OCI-LY3 (cell line): ENCODE measurements at regions not wholly inside any gene's neighbourhood (a gene's known extent, or its start where the extent isn't known, plus 50 kb on each side); places are given as distances from the start of the nearest gene placed in this dataset.

Experiments used
- H2AFZ ChIP-seq: fragments of 200-600, 300-600 bp; shearing (Covaris generic); 2 replicates; pipeline ENCODE4 v1.6.0; 2014; ENCODE audit warnings: antibody characterized with exemption, low read depth, low read length
- H3K27ac ChIP-seq: fragments of 200-600, 300-600 bp; sonication (generic); 2 replicates; pipeline ENCODE4 v1.5.1; 2014; ENCODE audit warnings: mild to moderate bottlenecking, low read length, moderate library complexity, mixed read lengths
- H3K27me3 ChIP-seq: fragments of 200-600, 300-600 bp; sonication (generic); 2 replicates; pipeline ENCODE4 v1.6.1; 2014; ENCODE audit warnings: low read depth, low read length, mixed read lengths
- H3K36me3 ChIP-seq: fragments of 200-600, 300-600 bp; sonication (generic); replicated peaks from 2 replicates; pipeline ENCODE3; 2014; ENCODE audit warnings: low read depth, low read length, mixed read lengths
- H3K4me1 ChIP-seq: fragments of 300-600, 200-600 bp; sonication (generic); 2 replicates; pipeline ENCODE4 v1.6.1; 2014; ENCODE audit warnings: low read length, mixed read lengths
- H3K4me2 ChIP-seq: fragments of 200-600, 300-600 bp; sonication (generic); 2 replicates; pipeline ENCODE4 v1.6.1; 2014; ENCODE audit warnings: low read length, mixed read lengths
- H3K4me3 ChIP-seq: fragments of 300-600, 200-600 bp; sonication (generic); 2 replicates; pipeline ENCODE4 v1.5.1; 2014; ENCODE audit warnings: antibody characterized with exemption, mild to moderate bottlenecking, low read length, moderate library complexity
- H3K79me2 ChIP-seq: fragments of 300-600, 200-600 bp; shearing (Covaris generic); 2 replicates; pipeline ENCODE4 v1.6.1; 2014; ENCODE audit warnings: mild to moderate bottlenecking, low read length, mixed read lengths
- H3K9ac ChIP-seq: fragments of 300-600, 200-600 bp; shearing (Covaris generic); 2 replicates; pipeline ENCODE4 v1.6.0; 2014; ENCODE audit warnings: mild to moderate bottlenecking, low read length, moderate library complexity
- H3K9me3 ChIP-seq: fragments of 200-600, 300-600 bp; shearing (Covaris generic); 2 replicates; pipeline ENCODE4 v1.6.1; 2014; ENCODE audit warnings: low read length, mixed read lengths; ENCODE audit not compliant: insufficient read depth
- H4K20me1 ChIP-seq: fragments of 200-600, 300-600 bp; sonication (generic); 2 replicates; pipeline ENCODE4 v1.6.1; 2016; ENCODE audit warnings: low read length, mixed read lengths; ENCODE audit not compliant: insufficient read depth
- EZH2phosphoT487 ChIP-seq: fragments of 200-600 bp; shearing (Covaris generic); IDR thresholded peaks from 2 replicates; pipeline ENCODE4 v1.6.1; 2018; ENCODE audit warnings: antibody characterized with exemption, mixed run types, low read depth
- TF ChIP-seq, protein P1 (sequence below): fragments of 200-600, 300-600 bp; sonication (generic); IDR thresholded peaks from 2 replicates; pipeline ENCODE4 v1.5.1; 2014; ENCODE audit warnings: antibody characterized with exemption, low read length, low read depth

DNA sequence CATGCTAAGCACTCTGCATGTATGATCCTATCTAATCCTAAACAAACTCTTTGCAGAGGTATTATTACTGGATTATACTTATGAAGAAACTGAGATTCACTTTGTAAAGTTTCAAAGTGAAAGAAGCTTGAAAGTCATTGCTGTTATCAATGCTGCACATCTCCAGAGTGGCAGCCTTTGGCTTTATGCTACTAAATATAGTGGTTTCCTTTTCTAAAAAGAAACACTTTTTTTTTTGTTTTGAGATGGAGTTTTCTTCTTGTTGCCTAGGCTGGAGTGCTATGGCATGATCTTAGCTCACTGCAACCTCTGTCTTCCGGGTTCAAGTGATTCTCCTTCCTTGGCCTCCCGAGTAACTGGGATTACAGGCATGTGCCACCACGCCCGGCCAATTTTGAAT lies 114.9 kb upstream of the RAB27B start:
- Histone ChIP-seq H4K20me1 (peaks cover 4% of the 10 kb centered on the region; the same call in 1 of the 2 replicates), H3K9me3 (no peaks in the 10 kb centered on the region), H3K79me2 (no peaks in the 10 kb centered on the region), H3K4me2 (no peak overlapping the region), H3K27me3 (peaks cover 47% of the 10 kb centered on the region), H3K4me3 (no peak overlapping the region), H3K4me1 (peaks cover 12% of the 10 kb centered on the region), H3K27ac (no peak overlapping the region), H2AFZ (no peak overlapping the region), H3K9ac (no peak overlapping the region), H3K36me3 (no peaks in the 10 kb centered on the region)
- no peak for TF ChIP-seq EZH2phosphoT487

DNA sequence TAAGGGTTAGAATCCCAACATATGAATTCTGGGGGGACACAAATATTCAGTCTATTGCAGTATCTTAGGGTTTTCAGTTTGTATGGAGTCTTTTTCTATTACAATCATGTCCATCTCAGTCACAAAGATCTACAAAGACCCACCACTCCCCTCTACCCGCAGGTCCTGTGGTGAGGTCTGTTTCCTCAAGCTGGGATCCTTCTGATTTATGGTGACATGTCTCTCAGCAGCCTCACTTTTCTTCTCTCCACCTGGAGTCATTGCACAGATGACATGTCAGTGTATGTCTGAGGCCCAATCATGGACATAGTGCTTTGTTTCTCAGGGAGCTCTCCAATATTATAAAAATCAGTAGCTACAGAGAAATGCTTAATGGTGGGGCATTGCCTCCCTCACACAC lies 113.4 kb upstream of the RAB27B start:
- H3K4me1 ChIP-seq = peaks cover 17% of the 10 kb centered on the region
- peaks cover 61% of the 10 kb centered on the region for H3K27me3 ChIP-seq
- no peak overlapping the region for H3K4me3 ChIP-seq
- no peak for TF ChIP-seq EZH2phosphoT487
- TF ChIP-seq, protein P1, sequence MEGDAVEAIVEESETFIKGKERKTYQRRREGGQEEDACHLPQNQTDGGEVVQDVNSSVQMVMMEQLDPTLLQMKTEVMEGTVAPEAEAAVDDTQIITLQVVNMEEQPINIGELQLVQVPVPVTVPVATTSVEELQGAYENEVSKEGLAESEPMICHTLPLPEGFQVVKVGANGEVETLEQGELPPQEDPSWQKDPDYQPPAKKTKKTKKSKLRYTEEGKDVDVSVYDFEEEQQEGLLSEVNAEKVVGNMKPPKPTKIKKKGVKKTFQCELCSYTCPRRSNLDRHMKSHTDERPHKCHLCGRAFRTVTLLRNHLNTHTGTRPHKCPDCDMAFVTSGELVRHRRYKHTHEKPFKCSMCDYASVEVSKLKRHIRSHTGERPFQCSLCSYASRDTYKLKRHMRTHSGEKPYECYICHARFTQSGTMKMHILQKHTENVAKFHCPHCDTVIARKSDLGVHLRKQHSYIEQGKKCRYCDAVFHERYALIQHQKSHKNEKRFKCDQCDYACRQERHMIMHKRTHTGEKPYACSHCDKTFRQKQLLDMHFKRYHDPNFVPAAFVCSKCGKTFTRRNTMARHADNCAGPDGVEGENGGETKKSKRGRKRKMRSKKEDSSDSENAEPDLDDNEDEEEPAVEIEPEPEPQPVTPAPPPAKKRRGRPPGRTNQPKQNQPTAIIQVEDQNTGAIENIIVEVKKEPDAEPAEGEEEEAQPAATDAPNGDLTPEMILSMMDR = no peak
- H3K79me2 ChIP-seq = no peaks in the 10 kb centered on the region
- H3K4me2 ChIP-seq = no peak overlapping the region
- no peak overlapping the region for H3K27ac ChIP-seq
- no peak overlapping the region for H3K9ac ChIP-seq
- no peak overlapping the region for H2AFZ ChIP-seq
- H3K36me3 ChIP-seq = no peaks in the 10 kb centered on the region
- peaks cover 9% of the 10 kb centered on the region; the same call in 1 of the 2 replicates for H4K20me1 ChIP-seq
- no peaks in the 10 kb centered on the region for H3K9me3 ChIP-seq

DNA sequence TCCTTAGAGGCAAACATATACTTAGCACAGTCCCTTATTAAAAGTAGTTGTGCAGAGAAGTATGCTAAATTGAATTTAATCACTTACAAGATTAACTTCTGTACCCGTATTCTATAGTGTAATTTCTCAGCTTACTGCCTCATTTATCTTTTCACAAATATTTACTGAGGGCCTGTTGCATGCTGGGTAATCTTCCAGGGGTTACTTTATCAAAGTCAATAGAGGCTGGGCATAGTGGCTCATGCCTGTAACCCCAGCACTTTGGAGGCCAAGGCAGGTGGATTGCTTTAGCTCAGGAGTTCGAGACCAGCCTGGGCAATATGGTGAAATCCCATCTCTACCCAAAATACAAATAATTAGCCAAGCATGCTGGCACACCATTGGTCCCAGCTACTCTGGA lies 111.7 kb upstream of the RAB27B start:
- no peak overlapping the region for H3K4me2 ChIP-seq
- no peaks in the 10 kb centered on the region for H3K79me2 ChIP-seq
- no peak overlapping the region for H3K27ac ChIP-seq
- H2AFZ ChIP-seq = no peak overlapping the region
- no peak overlapping the region for H3K4me3 ChIP-seq
- TF ChIP-seq, protein P1 = no peak
- TF ChIP-seq EZH2phosphoT487 = no peak
- H3K36me3 ChIP-seq = no peaks in the 10 kb centered on the region
- no peak overlapping the region for H3K9ac ChIP-seq
- H3K9me3 ChIP-seq = no peaks in the 10 kb centered on the region
- H3K27me3 ChIP-seq = peaks cover 73% of the 10 kb centered on the region
- H3K4me1 ChIP-seq = peaks cover 17% of the 10 kb centered on the region
- peaks cover 9% of the 10 kb centered on the region; the same call in 1 of the 2 replicates for H4K20me1 ChIP-seq

DNA sequence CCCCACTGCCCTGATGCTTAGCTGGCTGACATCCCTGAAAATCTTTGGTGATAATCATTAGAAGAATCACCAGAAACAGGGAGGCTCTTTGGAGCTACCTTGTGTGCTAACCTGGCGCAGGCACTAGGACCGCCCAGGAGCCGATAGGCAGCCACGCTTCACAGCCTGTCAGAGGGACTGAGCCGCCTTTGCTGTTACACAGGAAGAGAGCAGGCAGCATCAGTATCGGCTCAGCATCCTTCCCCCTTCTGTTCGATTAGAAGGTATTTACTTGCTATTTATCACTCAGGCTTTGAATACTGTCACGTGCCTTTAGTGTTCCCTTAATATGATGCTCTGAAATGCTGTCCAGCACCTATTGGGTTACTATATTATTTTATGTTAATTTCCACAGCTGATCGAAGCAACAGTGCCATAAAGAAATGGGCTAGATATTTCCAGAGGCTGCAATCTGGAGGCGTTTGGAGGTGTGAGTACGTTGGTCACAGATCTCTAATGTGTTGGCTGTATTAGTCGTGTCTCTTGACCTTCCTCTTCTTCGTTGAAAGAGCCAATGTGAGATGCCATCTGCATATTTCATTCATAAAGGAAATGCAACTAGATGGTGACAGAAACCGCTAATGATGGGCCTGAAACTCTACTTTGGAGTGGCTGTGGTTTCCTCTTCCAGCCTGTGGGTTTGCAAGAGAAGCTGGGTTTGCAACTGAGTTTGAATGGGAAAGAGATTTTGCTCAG lies 110.4 kb upstream of the RAB27B start:
- TF ChIP-seq, protein P1 = peak; percentile 38
- peak; percentile 72; the same call in 1 of the 2 replicates for TF ChIP-seq EZH2phosphoT487
- Histone ChIP-seq H3K4me1 (peaks cover 17% of the 10 kb centered on the region), H3K36me3 (no peaks in the 10 kb centered on the region), H3K9ac (peak overlapping the region; percentile 7; the same call in 1 of the 2 replicates), H3K27ac (no peak overlapping the region), H3K79me2 (no peaks in the 10 kb centered on the region), H2AFZ (0 out of 2 replicates have a peak overlapping the region, but pooled peaks have one; percentile 2), H3K27me3 (peaks cover 77% of the 10 kb centered on the region), H3K4me2 (peak overlapping the region; percentile 85), H4K20me1 (peaks cover 9% of the 10 kb centered on the region; the same call in 1 of the 2 replicates), H3K4me3 (peak overlapping the region; percentile 74), H3K9me3 (no peaks in the 10 kb centered on the region)
